Hepatocyte (in vitro differentiated cells): ENCODE measurements at regions not wholly inside any gene's neighbourhood (a gene's known extent, or its start where the extent isn't known, plus 50 kb on each side); places are given as distances from the start of the nearest gene placed in this dataset.

Source experiments
- CTCF ChIP-seq: fragments of 200-600 bp; sonication (generic); IDR thresholded peaks from 2 replicates; pipeline ENCODE4 v1.5.1; 2016; ENCODE audit warnings: antibody characterized with exemption, mild to moderate bottlenecking; ENCODE audit not compliant: poor library complexity
- EZH2 ChIP-seq: fragments of 200-600 bp; sonication (generic); IDR thresholded peaks from 2 replicates; pipeline ENCODE4 v1.6.1; 2016; ENCODE audit warnings: antibody characterized with exemption, mild to moderate bottlenecking, borderline replicate concordance
- EZH2phosphoT487 ChIP-seq: fragments of 200-600 bp; sonication (generic); IDR thresholded peaks from one replicate; pipeline ENCODE4 v1.6.1; 2018; ENCODE audit warnings: antibody characterized with exemption, mild to moderate bottlenecking, low read depth, moderate library complexity; ENCODE audit not compliant: unreplicated experiment, severe bottlenecking

- TF ChIP-seq CTCF (no peak), EZH2 (no peak), EZH2phosphoT487 (no peak)
Measured at GRCh38 chr2:22995576-22995975, 389.4 kb upstream of the KLHL29 start.
